PC-9 (cell line): ENCODE measurements at regions not wholly inside any gene's neighbourhood (a gene's known extent, or its start where the extent isn't known, plus 50 kb on each side); places are given as distances from the start of the nearest gene placed in this dataset.
A peak's percentile ranks its signal among the peaks of the same experiment; 100 is the strongest.

Experiments
- BruUV-seq: library from RNA; stranded (reverse); fragments of 400-500 nt; replicated peaks from 2 replicates; lab custom pipeline; 2021; lab: Mats Ljungman, UMichigan
- CTCF ChIA-PET: fragments of 300-600 bp; sonication (Branson Sonifier 250); formaldehyde crosslinking; loops from one replicate; lab custom pipeline; 2022; ENCODE audit warnings: antibody characterized with exemption; lab: Charles Lee
- POLR2A ChIA-PET: fragments of 300-600 bp; sonication (Branson Sonifier 250); formaldehyde crosslinking; loops from one replicate; lab custom pipeline; 2022; ENCODE audit warnings: antibody characterized with exemption; ENCODE audit not compliant: unreplicated experiment; lab: Charles Lee
- DNase-seq, 2 experiments: peaks; one replicate each; pipeline versions ENCODE4 v3.0.0 to v3.0.0-alpha.2; 2015 to 2022; ENCODE audit warnings: mixed read lengths in 1 of 2
- H2AFZ ChIP-seq: fragments of 200-600 bp; sonication (generic); 2 replicates; pipeline ENCODE4 v1.8.1; 2017; ENCODE audit warnings: antibody characterized with exemption
- H3F3A ChIP-seq: fragments of 200-600 bp; sonication (generic); 2 replicates; pipeline ENCODE4 v1.8.1; 2017; ENCODE audit warnings: antibody characterized with exemption, mild to moderate bottlenecking, low read depth; ENCODE audit not compliant: insufficient read depth
- H3K27ac ChIP-seq: fragments of 200-600 bp; sonication (generic); 2 replicates; pipeline ENCODE4 v1.6.1; 2016; ENCODE audit warnings: mixed run types
- H3K27me3 ChIP-seq: fragments of 200-600 bp; sonication (generic); 2 replicates; pipeline ENCODE4 v1.6.1; 2016; ENCODE audit warnings: low read depth, mixed run types; ENCODE audit not compliant: insufficient read depth
- H3K36me3 ChIP-seq: fragments of 200-600 bp; sonication (generic); 2 replicates; pipeline ENCODE4 v1.6.1; 2016; ENCODE audit warnings: low read depth, mixed run types
- H3K4me1 ChIP-seq: fragments of 200-600 bp; sonication (generic); replicated peaks from 2 replicates; pipeline ENCODE4 v1.6.1; 2016; ENCODE audit warnings: mixed run types; ENCODE audit not compliant: insufficient read depth
- H3K4me2 ChIP-seq: fragments of 200-600 bp; sonication (generic); 2 replicates; pipeline ENCODE4 v1.6.1; 2017; ENCODE audit warnings: mixed run types
- H3K4me3 ChIP-seq: fragments of 200-600 bp; sonication (generic); 2 replicates; pipeline ENCODE4 v1.6.1; 2016; ENCODE audit warnings: mixed run types
- H3K79me2 ChIP-seq: fragments of 200-600 bp; sonication (generic); 2 replicates; pipeline ENCODE4 v1.6.1; 2017; ENCODE audit warnings: low read depth, mixed run types
- H3K9me2 ChIP-seq: fragments of 200-600 bp; sonication (generic); 2 replicates; pipeline ENCODE4 v1.8.1; 2017; ENCODE audit warnings: mild to moderate bottlenecking; ENCODE audit not compliant: insufficient read depth
- H3K9me3 ChIP-seq: fragments of 200-600 bp; sonication (generic); 2 replicates; pipeline ENCODE4 v1.8.1; 2016; ENCODE audit warnings: low read depth; ENCODE audit not compliant: insufficient read depth
- H4K20me1 ChIP-seq: fragments of 200-600 bp; sonication (generic); 2 replicates; pipeline ENCODE4 v1.8.1; 2017; ENCODE audit not compliant: insufficient read depth
- CTCF ChIP-seq: fragments of 200-600 bp; sonication (generic); conservative IDR thresholded peaks from 2 replicates; pipeline ENCODE4 v1.6.1; 2017; ENCODE audit warnings: mixed run types, antibody characterized with exemption, mild to moderate bottlenecking, moderate library complexity
- EZH2 ChIP-seq: fragments of 200-600 bp; sonication (generic); IDR thresholded peaks from 2 replicates; pipeline ENCODE4 v1.8.0; 2017; ENCODE audit warnings: antibody characterized with exemption, low read depth
- intact Hi-C: fragments of 100-400 bp; cut with micrococcal nuclease; formaldehyde crosslinking; loops from one replicate; pipeline ENCODE4 v1.10.0; 2022; ENCODE audit not compliant: unreplicated experiment

GRCh38 chr9:107991581-107991980, 502.0 kb upstream of the KLF4 start:
- Histone ChIP-seq H4K20me1 (no peaks in the 10 kb centered on the region), H2AFZ (no peak overlapping the region), H3K9me2 (no peaks in the 10 kb centered on the region), H3K4me1 (peaks cover 8% of the 10 kb centered on the region; the same call in 1 of the 2 replicates), H3K36me3 (no peaks in the 10 kb centered on the region), H3K4me3 (no peak overlapping the region), H3K9me3 (no peaks in the 10 kb centered on the region), H3K27ac (no peak overlapping the region), H3K27me3 (no peaks in the 10 kb centered on the region), H3K4me2 (no peak overlapping the region), H3F3A (peaks cover 5% of the 10 kb centered on the region; the same call in 1 of the 2 replicates), H3K79me2 (no peaks in the 10 kb centered on the region)
- POLR2A ChIA-PET = no interaction called here
- CTCF ChIA-PET = no interaction called here
- intact Hi-C loops = no loop called here
- DNase-seq = no peak
- TF ChIP-seq EZH2 = no peak
- no peak for TF ChIP-seq CTCF
- BruUV-seq = no TSS peak

DNA sequence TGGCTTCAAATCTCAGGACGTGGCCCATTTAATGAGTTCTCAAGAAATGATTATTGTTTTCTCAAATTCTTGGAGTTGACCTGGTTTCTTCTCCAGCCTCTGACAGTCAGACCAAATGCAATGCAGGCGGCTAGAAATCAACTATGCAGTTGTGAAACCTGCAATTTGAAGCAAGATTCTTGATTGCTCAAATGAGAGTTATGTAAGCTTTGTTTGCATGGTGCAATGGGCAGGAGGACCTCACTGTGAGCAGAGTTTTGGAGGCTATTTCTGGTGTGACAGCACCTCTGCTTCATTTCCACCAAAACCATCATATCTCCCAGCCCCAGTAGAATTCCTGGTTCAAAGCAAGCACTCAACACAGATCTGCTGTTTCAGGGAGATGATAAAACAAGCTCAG, 500.0 kb upstream of the KLF4 start:
- intact Hi-C loops = no loop called here
- H3K79me2 ChIP-seq = no peaks in the 10 kb centered on the region
- H2AFZ ChIP-seq = no peak overlapping the region
- no peaks in the 10 kb centered on the region for H4K20me1 ChIP-seq
- H3K27me3 ChIP-seq = no peaks in the 10 kb centered on the region
- peaks cover 5% of the 10 kb centered on the region; the same call in 1 of the 2 replicates for H3F3A ChIP-seq
- H3K27ac ChIP-seq = no peak overlapping the region
- peak in 1 of 2 experiments; percentile 61 for DNase-seq
- ChIA-PET CTCF (no interaction called here), POLR2A (no interaction called here)
- H3K4me2 ChIP-seq = no peak overlapping the region
- BruUV-seq = no TSS peak
- no peaks in the 10 kb centered on the region for H3K36me3 ChIP-seq
- no peak overlapping the region for H3K4me3 ChIP-seq
- TF ChIP-seq EZH2 (no peak), CTCF (no peak)
- no peaks in the 10 kb centered on the region for H3K9me2 ChIP-seq
- H3K9me3 ChIP-seq = no peaks in the 10 kb centered on the region
- peaks cover 8% of the 10 kb centered on the region; the same call in 1 of the 2 replicates for H3K4me1 ChIP-seq

DNA sequence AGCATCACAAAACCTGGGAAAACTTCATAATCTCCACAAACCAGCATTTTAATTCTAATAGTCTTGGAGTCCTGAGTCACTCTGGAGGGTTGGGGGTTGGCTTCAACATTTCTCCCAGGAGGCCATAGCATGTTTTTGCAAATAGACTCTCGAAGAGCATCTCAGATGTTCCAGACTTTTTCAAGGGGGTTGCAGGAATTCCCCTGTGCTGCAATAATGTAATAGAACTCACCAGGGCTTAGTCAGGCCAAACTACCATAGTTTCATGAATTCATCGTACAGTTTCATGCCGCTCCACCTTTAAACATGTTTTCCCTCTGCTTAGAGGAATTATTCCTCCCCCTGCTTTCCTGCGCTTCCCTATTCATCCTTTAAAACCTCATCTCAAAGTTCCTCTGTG, 499.5 kb upstream of the KLF4 start:
- intact Hi-C loops = no loop called here
- Histone ChIP-seq H3K27ac (no peak overlapping the region), H2AFZ (no peak overlapping the region), H3K9me2 (no peaks in the 10 kb centered on the region), H3K4me1 (peaks cover 8% of the 10 kb centered on the region; the same call in 1 of the 2 replicates), H3F3A (peaks cover 5% of the 10 kb centered on the region; the same call in 1 of the 2 replicates), H3K9me3 (no peaks in the 10 kb centered on the region), H4K20me1 (no peaks in the 10 kb centered on the region), H3K4me3 (no peak overlapping the region), H3K4me2 (no peak overlapping the region), H3K27me3 (no peaks in the 10 kb centered on the region), H3K36me3 (no peaks in the 10 kb centered on the region), H3K79me2 (no peaks in the 10 kb centered on the region)
- no peak for TF ChIP-seq CTCF
- no peak for TF ChIP-seq EZH2
- CTCF ChIA-PET = no interaction called here
- DNase-seq = no peak
- BruUV-seq = no TSS peak
- POLR2A ChIA-PET = no interaction called here
